GM12878 (cell line): ENCODE measurements at regions not wholly inside any gene's neighbourhood (a gene's known extent, or its start where the extent isn't known, plus 50 kb on each side); places are given as distances from the start of the nearest gene placed in this dataset.

Experiments used
- CREM ChIP-seq: IDR thresholded peaks from 2 replicates; pipeline ENCODE4 v1.6.1; 2014; ENCODE audit warnings: antibody characterized with exemption, low read depth
- HDAC6 ChIP-seq: fragments of 200-600 bp; sonication (generic); IDR thresholded peaks from one replicate; pipeline ENCODE4 v1.8.0; 2017; ENCODE audit warnings: antibody characterized with exemption; ENCODE audit not compliant: unreplicated experiment
- POLR2AphosphoS5 ChIP-seq: IDR thresholded peaks from 2 replicates; pipeline ENCODE4 v1.6.1; 2011; ENCODE audit warnings: mild to moderate bottlenecking, low read length, inconsistent platforms
- YY1 ChIP-seq: IDR thresholded peaks from 2 replicates; pipeline ENCODE4 v1.6.1; 2011; ENCODE audit warnings: low read depth, mild to moderate bottlenecking, low read length
- TF ChIP-seq, protein P1 (sequence below): fragments of 450-650 bp; IDR thresholded peaks from 2 replicates; pipeline ENCODE4 v1.6.1; 2014; ENCODE audit warnings: mild to moderate bottlenecking
- TF ChIP-seq, protein P2 (sequence below), 3 experiments: IDR thresholded peaks in 2 of 3; conservative IDR thresholded peaks in 1 of 3; 2 replicates each; pipeline ENCODE4 v1.5.1; 2011; ENCODE audit warnings: low read depth in 3 of 3, low read length in 3 of 3, mild to moderate bottlenecking in 3 of 3, control low read depth in 2 of 3, moderate library complexity in 2 of 3, inconsistent platforms in 1 of 3, mixed read lengths in 1 of 3; ENCODE audit not compliant: control insufficient read depth in 2 of 3, insufficient read depth in 1 of 3; ENCODE audit errors: extremely low read depth in 1 of 3

GRCh38 chr3:177862962-177863491, 665.7 kb upstream of the TBL1XR1 start:
- TF ChIP-seq, protein P1, sequence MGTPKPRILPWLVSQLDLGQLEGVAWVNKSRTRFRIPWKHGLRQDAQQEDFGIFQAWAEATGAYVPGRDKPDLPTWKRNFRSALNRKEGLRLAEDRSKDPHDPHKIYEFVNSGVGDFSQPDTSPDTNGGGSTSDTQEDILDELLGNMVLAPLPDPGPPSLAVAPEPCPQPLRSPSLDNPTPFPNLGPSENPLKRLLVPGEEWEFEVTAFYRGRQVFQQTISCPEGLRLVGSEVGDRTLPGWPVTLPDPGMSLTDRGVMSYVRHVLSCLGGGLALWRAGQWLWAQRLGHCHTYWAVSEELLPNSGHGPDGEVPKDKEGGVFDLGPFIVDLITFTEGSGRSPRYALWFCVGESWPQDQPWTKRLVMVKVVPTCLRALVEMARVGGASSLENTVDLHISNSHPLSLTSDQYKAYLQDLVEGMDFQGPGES = no peak
- TF ChIP-seq, protein P2, sequence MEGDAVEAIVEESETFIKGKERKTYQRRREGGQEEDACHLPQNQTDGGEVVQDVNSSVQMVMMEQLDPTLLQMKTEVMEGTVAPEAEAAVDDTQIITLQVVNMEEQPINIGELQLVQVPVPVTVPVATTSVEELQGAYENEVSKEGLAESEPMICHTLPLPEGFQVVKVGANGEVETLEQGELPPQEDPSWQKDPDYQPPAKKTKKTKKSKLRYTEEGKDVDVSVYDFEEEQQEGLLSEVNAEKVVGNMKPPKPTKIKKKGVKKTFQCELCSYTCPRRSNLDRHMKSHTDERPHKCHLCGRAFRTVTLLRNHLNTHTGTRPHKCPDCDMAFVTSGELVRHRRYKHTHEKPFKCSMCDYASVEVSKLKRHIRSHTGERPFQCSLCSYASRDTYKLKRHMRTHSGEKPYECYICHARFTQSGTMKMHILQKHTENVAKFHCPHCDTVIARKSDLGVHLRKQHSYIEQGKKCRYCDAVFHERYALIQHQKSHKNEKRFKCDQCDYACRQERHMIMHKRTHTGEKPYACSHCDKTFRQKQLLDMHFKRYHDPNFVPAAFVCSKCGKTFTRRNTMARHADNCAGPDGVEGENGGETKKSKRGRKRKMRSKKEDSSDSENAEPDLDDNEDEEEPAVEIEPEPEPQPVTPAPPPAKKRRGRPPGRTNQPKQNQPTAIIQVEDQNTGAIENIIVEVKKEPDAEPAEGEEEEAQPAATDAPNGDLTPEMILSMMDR (IDR thresholded peaks at IDR 0.05 in 2 of 3, conservative IDR thresholded peaks at IDR 0.05 in 1 of 3; ENCODE audit: control insufficient read depth in 2 of 3, extremely low read depth in 1 of 3, insufficient read depth in 1 of 3, low read depth in 3 of 3, low read length in 3 of 3) = no peak
- TF ChIP-seq YY1 (no peak), HDAC6 (no peak), POLR2AphosphoS5 (no peak), CREM (no peak)
